Heart right ventricle (tissue), 16 donors: ENCODE measurements at regions not wholly inside any gene's neighbourhood (a gene's known extent, or its start where the extent isn't known, plus 50 kb on each side); places are given as distances from the start of the nearest gene placed in this dataset.
"Not testable (repeated sequence)": the region's sequence is repeated elsewhere in the genome, so short reads cannot be mapped to it uniquely, and the experiment has no call there.

Experiments used
- ATAC-seq, 8 donors: fragments of 200-7000 bp; cut with Tn5 transposase; one replicate each; pipeline ENCODE4 v1.9.1; 2020; ENCODE audit warnings: mild to moderate bottlenecking in 8 of 8, moderate library complexity in 8 of 8, moderate number of reproducible peaks in 1 of 8
- DNase-seq, 2 donors: peaks; one replicate each; pipeline ENCODE4 v3.0.0-alpha.2; 2020
- H3K27ac ChIP-seq, 10 donors: fragments of 200-600 bp; sonication (generic) in 2 of 10; one replicate each; pipeline versions ENCODE4 v1.5.0 to v1.8.0; 2020 to 2022; ENCODE audit warnings: mild to moderate bottlenecking in 3 of 10
- H3K27me3 ChIP-seq, 7 donors: fragments of 200-600 bp; one replicate each; pipeline ENCODE4 v1.8.0; 2021 to 2022; ENCODE audit warnings: mild to moderate bottlenecking in 2 of 7
- H3K36me3 ChIP-seq, 9 donors: fragments of 200-600 bp; sonication (generic) in 1 of 9; one replicate each; pipeline versions ENCODE4 v1.5.0 to v1.8.0; 2020 to 2022; ENCODE audit warnings: mild to moderate bottlenecking in 2 of 9
- H3K4me1 ChIP-seq, 9 donors: fragments of 200-600 bp; sonication (generic) in 1 of 9; one replicate each; pipeline versions ENCODE4 v1.5.0 to v1.8.0; 2020 to 2022; ENCODE audit warnings: mild to moderate bottlenecking in 4 of 9
- H3K4me3 ChIP-seq, 10 donors: fragments of 200-600 bp; sonication (generic) in 2 of 10; one replicate each; pipeline versions ENCODE4 v1.5.0 to v1.8.0; 2020 to 2022; ENCODE audit warnings: mild to moderate bottlenecking in 7 of 10, moderate library complexity in 2 of 10
- H3K9me3 ChIP-seq, 11 donors: fragments of 200-600 bp in 10 of 11; sonication (generic) in 2 of 11; one replicate each; pipeline versions ENCODE4 v1.5.0 to v1.8.0; 2013 to 2022; ENCODE audit warnings: mild to moderate bottlenecking in 2 of 11, control low read depth in 1 of 11, moderate library complexity in 1 of 11
- WGBS, 2 donors: extraction: QIAGEN DNeasy Blood & Tissue Kit; methylation state at CpG; one replicate each; pipeline ENCODE4 v1.1.7; 2013; ENCODE audit warnings: inconsistent platforms in 1 of 2; 5-methylcytosine and 5-hydroxymethylcytosine counted together
- intact Hi-C, 10 donors: fragments of 100-400 bp; cut with DNase I; formaldehyde crosslinking; loops; one replicate each; pipeline versions ENCODE4 v1.11.1 to v1.14.2; 2022
- TF ChIP-seq, protein P1 (sequence below), 9 donors: fragments of 200-600 bp; sonication (generic) in 2 of 9; IDR thresholded peaks; one replicate each; pipeline versions ENCODE4 v1.5.0 to v1.8.0; 2021 to 2022; ENCODE audit warnings: antibody characterized with exemption in 9 of 9, mild to moderate bottlenecking in 5 of 9, moderate library complexity in 1 of 9
- donor health status: Arrhythmogenic right ventricular cardiomyopathy.
- donor health status: ischemic (EF 13 %, LVEDD 7.1; RV severe dilation, severe dysfunction).
- donor health status: healthy with polysubstance abuse.
- donor health status: DM: no; HTN: yes; CAD: no.
- donor health status: DM: no; HTN: no; CAD: no.
- donor health status: ischemic (EF 25% LVEDD 6.9; RV normal size, moderate dysfunction).
- donor health status: ischemic (EF 25% LVEDD 5.7; RV mildly dilated, moderate dysfunction).
- donor health status: healthy.
- donor health status: DM: yes; HTN: yes; CAD: no.
- donor health status: Ischemic cardiomyopathy.
- donor health status: ischemic (EF 35%, LVEDD 5.7; RV mildly dilated, moderate dysfunction).
- donor health status: nonischemic (EF 11% LVEDD 7.7; RV severe dilation, severe dysfunction).
- donor health status: DM: yes; HTN: yes; CAD: no.
- donor health status: PGD.
- donor health status: ischemic (EF 29% LVEDD 5.4; RV normal size, mild dysfunction).
- donor health status: nonischemic (EF 23%, LVEDD 6.1; RV moderate dilation, normal function).

DNA sequence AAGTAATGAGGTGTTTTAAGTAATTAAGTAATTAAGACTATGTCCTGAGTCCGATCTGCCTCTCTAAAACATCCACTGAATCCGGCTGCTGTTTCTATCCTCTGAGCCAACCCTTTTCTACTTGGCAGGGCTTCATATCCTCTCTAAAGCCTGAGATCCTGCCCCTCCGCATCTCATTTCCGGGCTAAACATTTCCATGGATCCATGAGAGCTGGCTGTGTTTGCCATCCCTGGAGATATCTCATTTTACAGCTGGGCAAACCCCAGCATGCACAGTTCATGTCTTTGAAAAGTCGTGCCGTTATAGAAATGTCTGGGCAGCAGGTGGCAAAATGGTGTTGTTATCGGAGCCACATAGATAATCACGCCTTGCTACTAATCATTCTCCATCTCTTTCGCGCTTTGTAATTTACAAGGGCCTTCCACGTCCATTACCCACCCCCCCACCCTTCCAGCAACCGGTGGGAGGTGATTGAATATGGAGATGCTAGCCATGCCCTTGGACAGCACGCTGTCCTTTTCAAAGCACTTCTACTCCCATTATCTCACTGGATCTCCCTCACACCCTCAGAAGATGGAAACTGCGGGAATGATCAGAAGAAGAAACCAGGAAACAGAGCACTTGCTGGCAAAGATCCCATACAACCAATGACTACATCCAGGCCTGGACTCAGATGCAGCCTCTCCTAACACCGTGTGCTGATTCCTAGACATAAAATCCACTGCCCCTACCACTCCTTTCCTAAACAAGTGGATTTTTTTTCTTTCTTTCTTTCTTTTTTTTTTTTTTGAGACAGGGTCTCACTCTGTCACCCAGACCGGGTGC is 1189.2 kb downstream of the TYW1 start:
- 48 to 58% methylated on average over 16 of the region's 16 CpGs for WGBS, 2 donors
- ATAC-seq (no peak), DNase-seq (no peak)
- Histone ChIP-seq H3K36me3 (no peaks in the 10 kb centered on the region), H3K27ac (no peak overlapping the region), H3K27me3 (no peaks in the 10 kb centered on the region), H3K4me1 (no peaks in the 10 kb centered on the region), H3K4me3 (no peak overlapping the region), H3K9me3 (no peaks in the 10 kb centered on the region)
- intact Hi-C loops, result loop anchor here in 1 of 10 donors (10.0 kb wide), 1 partner anchor 1849 kb away; no protein-coding TSS in a partner anchor
- TF ChIP-seq, protein P1, sequence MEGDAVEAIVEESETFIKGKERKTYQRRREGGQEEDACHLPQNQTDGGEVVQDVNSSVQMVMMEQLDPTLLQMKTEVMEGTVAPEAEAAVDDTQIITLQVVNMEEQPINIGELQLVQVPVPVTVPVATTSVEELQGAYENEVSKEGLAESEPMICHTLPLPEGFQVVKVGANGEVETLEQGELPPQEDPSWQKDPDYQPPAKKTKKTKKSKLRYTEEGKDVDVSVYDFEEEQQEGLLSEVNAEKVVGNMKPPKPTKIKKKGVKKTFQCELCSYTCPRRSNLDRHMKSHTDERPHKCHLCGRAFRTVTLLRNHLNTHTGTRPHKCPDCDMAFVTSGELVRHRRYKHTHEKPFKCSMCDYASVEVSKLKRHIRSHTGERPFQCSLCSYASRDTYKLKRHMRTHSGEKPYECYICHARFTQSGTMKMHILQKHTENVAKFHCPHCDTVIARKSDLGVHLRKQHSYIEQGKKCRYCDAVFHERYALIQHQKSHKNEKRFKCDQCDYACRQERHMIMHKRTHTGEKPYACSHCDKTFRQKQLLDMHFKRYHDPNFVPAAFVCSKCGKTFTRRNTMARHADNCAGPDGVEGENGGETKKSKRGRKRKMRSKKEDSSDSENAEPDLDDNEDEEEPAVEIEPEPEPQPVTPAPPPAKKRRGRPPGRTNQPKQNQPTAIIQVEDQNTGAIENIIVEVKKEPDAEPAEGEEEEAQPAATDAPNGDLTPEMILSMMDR (IDR thresholded peaks at IDR 0.05), result no peak

DNA sequence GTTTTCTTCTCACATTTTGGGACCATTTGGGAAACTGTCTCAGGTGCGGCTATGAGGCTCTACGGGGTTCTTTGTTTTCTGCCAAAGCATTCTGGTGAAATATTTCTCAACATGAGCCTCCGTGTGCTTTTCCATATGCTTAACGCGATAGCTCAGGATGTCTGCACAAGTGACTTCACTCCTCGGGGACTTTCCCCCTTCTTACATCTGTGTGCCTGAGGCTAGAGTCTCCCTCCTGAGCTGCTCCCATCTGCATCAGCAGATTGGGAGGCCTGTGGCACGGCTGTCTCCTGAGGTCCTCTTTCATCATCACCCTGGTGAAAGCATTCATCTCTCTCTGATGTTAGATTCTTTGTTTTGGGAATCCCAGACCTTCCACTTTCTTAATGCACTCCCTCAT is 1190.9 kb downstream of the TYW1 start:
- no peak overlapping the region for H3K4me3 ChIP-seq
- no peaks in the 10 kb centered on the region for H3K36me3 ChIP-seq
- TF ChIP-seq, protein P1 (IDR thresholded peaks at IDR 0.05), result no peak
- ATAC-seq (no peak), DNase-seq (no peak)
- WGBS, 2 donors, result 62 to 73% methylated on average over 7 of the region's 7 CpGs
- no peaks in the 10 kb centered on the region for H3K27me3 ChIP-seq
- H3K9me3 ChIP-seq, result no peaks in the 10 kb centered on the region
- H3K27ac ChIP-seq, result no peak overlapping the region
- H3K4me1 ChIP-seq, result no peaks in the 10 kb centered on the region
- intact Hi-C loops, result loop anchor here in 1 of 10 donors (10.0 kb wide), 1 partner anchor 1847 kb away; no protein-coding TSS in a partner anchor

DNA sequence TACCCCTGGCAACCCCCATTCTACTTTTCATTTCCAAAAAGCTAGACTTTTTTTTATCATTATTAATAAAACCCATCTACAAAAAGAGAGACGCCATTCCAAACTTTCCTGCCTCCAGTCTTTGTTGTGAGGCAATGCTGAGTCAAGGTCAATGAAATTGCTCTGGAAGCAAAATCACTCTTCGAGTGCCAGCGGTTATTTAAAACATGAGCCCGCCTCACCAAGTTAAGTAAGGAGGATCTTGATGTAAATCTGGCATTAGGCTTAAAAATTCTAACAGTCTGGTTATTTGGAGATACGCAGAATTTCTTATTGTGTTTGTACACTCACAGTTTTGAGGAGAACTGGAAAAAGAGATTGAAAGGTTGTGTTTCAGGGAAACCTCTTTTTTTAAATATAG is 1196.3 kb downstream of the TYW1 start:
- WGBS, 2 donors, result 62 to 64% methylated on average over 5 of the region's 5 CpGs
- H3K4me3 ChIP-seq, result no peak overlapping the region
- TF ChIP-seq, protein P1 (IDR thresholded peaks at IDR 0.05), result no peak
- no peaks in the 10 kb centered on the region for H3K4me1 ChIP-seq
- peaks cover 0 to 20% (median 4%) of the 10 kb centered on the region in 11 donors for H3K9me3 ChIP-seq
- H3K27me3 ChIP-seq, result no peaks in the 10 kb centered on the region
- H3K27ac ChIP-seq, result no peak overlapping the region
- no peaks in the 10 kb centered on the region for H3K36me3 ChIP-seq
- DNase-seq (no peak), ATAC-seq (no peak)
- intact Hi-C loops, result no loop called here

DNA sequence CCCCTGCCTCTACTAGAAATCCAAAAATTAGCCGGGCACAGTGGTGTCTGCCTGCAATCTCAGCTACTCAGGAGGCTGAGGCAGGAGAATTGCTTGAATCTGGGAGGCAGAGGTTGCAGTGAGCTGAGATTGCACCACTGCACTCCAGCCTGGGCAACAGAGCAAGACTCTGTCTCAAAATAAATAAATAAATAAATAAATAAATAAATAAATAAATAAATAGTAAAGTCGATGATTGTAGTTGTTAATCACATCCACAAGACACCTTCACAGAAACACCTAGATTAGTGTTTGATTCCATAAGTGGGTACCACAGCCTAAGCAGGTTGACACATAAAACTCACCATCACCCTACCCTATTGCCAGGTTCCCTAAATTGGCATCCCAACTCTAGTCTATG is 1199.0 kb downstream of the TYW1 start:
- ATAC-seq, intact Hi-C loops, H3K4me1 ChIP-seq, DNase-seq, H3K4me3 ChIP-seq, H3K27me3 ChIP-seq, H3K36me3 ChIP-seq, H3K27ac ChIP-seq: not testable (repeated sequence)
- H3K9me3 ChIP-seq, result peaks cover 0 to 20% (median 4%) of the 10 kb centered on the region in 11 donors
- WGBS, 2 donors, result 80 to 94% methylated on average over 2 of the region's 2 CpGs
